HCT116 (cell line): ENCODE measurements at regions not wholly inside any gene's neighbourhood (a gene's known extent, or its start where the extent isn't known, plus 50 kb on each side); places are given as distances from the start of the nearest gene placed in this dataset.

Experiments
- CEBPB ChIP-seq: IDR thresholded peaks from 2 replicates; pipeline ENCODE4 v1.6.1; 2012; ENCODE audit warnings: low read depth
- CTCF ChIP-seq, 3 experiments: fragments of 200-600 bp in 1 of 3; sonication (generic) in 1 of 3; IDR thresholded peaks in 2 of 3; conservative IDR thresholded peaks in 1 of 3; 2 replicates each; pipeline ENCODE4 v1.5.1; 2012 to 2017; ENCODE audit warnings: low read depth in 2 of 3, low read length in 2 of 3, antibody characterized with exemption in 1 of 3, borderline replicate concordance in 1 of 3, control low read depth in 1 of 3, mild to moderate bottlenecking in 1 of 3, mixed read lengths in 1 of 3, mixed run types in 1 of 3, moderate library complexity in 1 of 3; ENCODE audit not compliant: insufficient read depth in 1 of 3
- EZH2phosphoT487 ChIP-seq: fragments of 200-600 bp; IDR thresholded peaks from 2 replicates; pipeline ENCODE4 v1.6.1; 2018; ENCODE audit warnings: antibody characterized with exemption, borderline replicate concordance
- MAX ChIP-seq: IDR thresholded peaks from 2 replicates; pipeline ENCODE4 v1.6.1; 2012
- POLR2A ChIP-seq: IDR thresholded peaks from 2 replicates; pipeline ENCODE4 v1.7.0; 2011; ENCODE audit warnings: borderline replicate concordance; ENCODE audit not compliant: insufficient read depth, insufficient read length; ENCODE audit errors: extremely low read depth
- POLR2AphosphoS5 ChIP-seq: IDR thresholded peaks from 2 replicates; pipeline ENCODE4 v1.6.1; 2011; ENCODE audit warnings: mild to moderate bottlenecking, low read depth, low read length, moderate library complexity
- RAD21 ChIP-seq: IDR thresholded peaks from 2 replicates; pipeline ENCODE4 v1.6.1; 2012; ENCODE audit warnings: low read depth, mild to moderate bottlenecking
- REST ChIP-seq: IDR thresholded peaks from 2 replicates; pipeline ENCODE4 v1.6.1; 2012; ENCODE audit warnings: low read depth
- SIN3A ChIP-seq: IDR thresholded peaks from 2 replicates; pipeline ENCODE4 v1.6.1; 2012; ENCODE audit warnings: low read depth
- YY1 ChIP-seq: IDR thresholded peaks from 2 replicates; pipeline ENCODE4 v1.6.1; 2011; ENCODE audit warnings: low read length, low read depth, moderate library complexity, mild to moderate bottlenecking; ENCODE audit not compliant: insufficient replicate concordance; ENCODE audit errors: extremely low read depth

- TF ChIP-seq RAD21, result no peak
- no peak for TF ChIP-seq SIN3A
- no peak for TF ChIP-seq CTCF (IDR thresholded peaks at IDR 0.05 in 2 of 3, conservative IDR thresholded peaks at IDR 0.05 in 1 of 3; ENCODE audit: borderline replicate concordance in 1 of 3, insufficient read depth in 1 of 3, low read depth in 2 of 3, low read length in 2 of 3)
- TF ChIP-seq REST, result no peak
- no peak for TF ChIP-seq POLR2A
- no peak for TF ChIP-seq CEBPB
- TF ChIP-seq POLR2AphosphoS5, result no peak
- TF ChIP-seq MAX, result no peak
- no peak for TF ChIP-seq YY1
- TF ChIP-seq EZH2phosphoT487, result no peak
Observed at GRCh38 chr18:53948991-53949390, 275.5 kb downstream of the MBD2 start.
